ENCODE measurements at regions not wholly inside any gene's neighbourhood (a gene's known extent, or its start where the extent isn't known, plus 50 kb on each side); places are given as distances from the start of the nearest gene placed in this dataset.

GRCh38 chr1:234773936-234774677 lies 164.1 kb upstream of the IRF2BP2 start:
- no peak overlapping the region for H3K4me2 ChIP-seq (ENCODE audit: low read length)
- peak overlapping the region; percentile 93 for H3K27ac ChIP-seq (ENCODE audit: low read depth, low read length, poor library complexity, severe bottlenecking)

GRCh38 chr1:234772345-234773147 lies 162.6 kb upstream of the IRF2BP2 start:
- no peaks in the 10 kb centered on the region; the same call in 1 of the 2 replicates for H3K36me3 ChIP-seq (ENCODE audit: insufficient read depth, low read length)
- no peaks in the 10 kb centered on the region; the same call in 1 of the 2 replicates for H3K27me3 ChIP-seq (ENCODE audit: insufficient read depth, low read length)
- peak overlapping the region; percentile 93 for H3K27ac ChIP-seq (ENCODE audit: low read depth, low read length, poor library complexity, severe bottlenecking)
- peaks cover 54% of the 10 kb centered on the region for H3K4me1 ChIP-seq (ENCODE audit: insufficient read depth, low read length, severe bottlenecking)
- no peaks in the 10 kb centered on the region for H3K79me2 ChIP-seq (ENCODE audit: insufficient read depth, low read length)
- no peaks in the 10 kb centered on the region for H3K9me2 ChIP-seq (ENCODE audit: low read depth, low read length)
- peak overlapping the region; percentile 23 for H3K4me3 ChIP-seq (ENCODE audit: low read depth, low read length, poor library complexity, severe bottlenecking)
- no peak overlapping the region for H2AFZ ChIP-seq (ENCODE audit: low read length)
- H3K9ac ChIP-seq (ENCODE audit: low read length), result peak overlapping the region; percentile 56
- peaks cover 3% of the 10 kb centered on the region; the same call in 1 of the 2 replicates for H3K9me3 ChIP-seq (ENCODE audit: low read length)
- no peaks in the 10 kb centered on the region for H3F3A ChIP-seq (ENCODE audit: insufficient read depth, low read length)
- H4K20me1 ChIP-seq (ENCODE audit: insufficient read depth, low read length), result no peaks in the 10 kb centered on the region
- TF ChIP-seq EZH2 (IDR thresholded peaks at IDR 0.05; ENCODE audit: borderline replicate concordance, low read length), result no peak
- no peak for TF ChIP-seq CTCF (IDR thresholded peaks at IDR 0.05; ENCODE audit: low read length)
- H3K4me2 ChIP-seq (ENCODE audit: low read length), result peak overlapping the region; percentile 56

More at GRCh38 chr1:234773936-234774677, 164.1 kb upstream of the IRF2BP2 start:
- Histone ChIP-seq H3K36me3 (ENCODE audit: insufficient read depth, low read length) (no peaks in the 10 kb centered on the region; the same call in 1 of the 2 replicates), H3K4me3 (ENCODE audit: low read depth, low read length, poor library complexity, severe bottlenecking) (no peak overlapping the region), H4K20me1 (ENCODE audit: insufficient read depth, low read length) (no peaks in the 10 kb centered on the region), H3K79me2 (ENCODE audit: insufficient read depth, low read length) (no peaks in the 10 kb centered on the region), H3K9me2 (ENCODE audit: low read depth, low read length) (no peaks in the 10 kb centered on the region), H3K27me3 (ENCODE audit: insufficient read depth, low read length) (no peaks in the 10 kb centered on the region; the same call in 1 of the 2 replicates), H3K9ac (ENCODE audit: low read length) (no peak overlapping the region), H3K4me1 (ENCODE audit: insufficient read depth, low read length, severe bottlenecking) (peaks cover 42% of the 10 kb centered on the region), H3K9me3 (ENCODE audit: low read length) (peaks cover 3% of the 10 kb centered on the region; the same call in 1 of the 2 replicates), H3F3A (ENCODE audit: insufficient read depth, low read length) (no peaks in the 10 kb centered on the region), H2AFZ (ENCODE audit: low read length) (no peak overlapping the region)
- no peak for TF ChIP-seq CTCF (IDR thresholded peaks at IDR 0.05; ENCODE audit: low read length)
- TF ChIP-seq EZH2 (IDR thresholded peaks at IDR 0.05; ENCODE audit: borderline replicate concordance, low read length), result no peak

GRCh38 chr1:234771642-234772344 lies 161.8 kb upstream of the IRF2BP2 start:
- H2AFZ ChIP-seq (ENCODE audit: low read length), result no peak overlapping the region
- H3K4me2 ChIP-seq (ENCODE audit: low read length), result peak overlapping the region; percentile 56
- H3K4me1 ChIP-seq (ENCODE audit: insufficient read depth, low read length, severe bottlenecking), result peaks cover 54% of the 10 kb centered on the region
- peak overlapping the region; percentile 23 for H3K4me3 ChIP-seq (ENCODE audit: low read depth, low read length, poor library complexity, severe bottlenecking)
- H3K36me3 ChIP-seq (ENCODE audit: insufficient read depth, low read length), result no peaks in the 10 kb centered on the region; the same call in 1 of the 2 replicates
- peaks cover 3% of the 10 kb centered on the region; the same call in 1 of the 2 replicates for H3K9me3 ChIP-seq (ENCODE audit: low read length)
- H4K20me1 ChIP-seq (ENCODE audit: insufficient read depth, low read length), result no peaks in the 10 kb centered on the region
- H3K27ac ChIP-seq (ENCODE audit: low read depth, low read length, poor library complexity, severe bottlenecking), result peak overlapping the region; percentile 93
- TF ChIP-seq CTCF (IDR thresholded peaks at IDR 0.05; ENCODE audit: low read length), result no peak
- TF ChIP-seq EZH2 (IDR thresholded peaks at IDR 0.05; ENCODE audit: borderline replicate concordance, low read length), result no peak
- no peaks in the 10 kb centered on the region for H3K9me2 ChIP-seq (ENCODE audit: low read depth, low read length)
- H3F3A ChIP-seq (ENCODE audit: insufficient read depth, low read length), result no peaks in the 10 kb centered on the region
- H3K9ac ChIP-seq (ENCODE audit: low read length), result peak overlapping the region; percentile 56
- no peaks in the 10 kb centered on the region for H3K79me2 ChIP-seq (ENCODE audit: insufficient read depth, low read length)
- no peaks in the 10 kb centered on the region for H3K27me3 ChIP-seq (ENCODE audit: insufficient read depth, low read length)
